GM23338 (cell line): ENCODE measurements at regions not wholly inside any gene's neighbourhood (a gene's known extent, or its start where the extent isn't known, plus 50 kb on each side); places are given as distances from the start of the nearest gene placed in this dataset.

Experiments used
- ATAC-seq: fragments of 200-7000 bp; cut with Tn5 transposase; 3 replicates; pipeline ENCODE4 v1.9.1; 2020
- DNase-seq: peaks from one replicate; pipeline ENCODE4 v3.0.0-alpha.2; 2015; ENCODE audit warnings: low spot score
- H2AFZ ChIP-seq: fragments of 200-600 bp; sonication (generic); 2 replicates; pipeline ENCODE4 v1.8.0; 2016; ENCODE audit warnings: antibody characterized with exemption, mild to moderate bottlenecking, moderate library complexity
- H3F3A ChIP-seq: fragments of 200-600 bp; sonication (generic); replicated peaks from 2 replicates; pipeline ENCODE4 v1.8.0; 2017; ENCODE audit warnings: antibody characterized with exemption, mixed run types, low read depth
- H3K27ac ChIP-seq: fragments of 200-600 bp; sonication (generic); 2 replicates; pipeline ENCODE4 v1.6.1; 2016; ENCODE audit warnings: low read depth
- H3K27me3 ChIP-seq: fragments of 200-600 bp; sonication (generic); 2 replicates; pipeline ENCODE4 v1.8.0; 2016; ENCODE audit warnings: mild to moderate bottlenecking, mixed run types, moderate library complexity; ENCODE audit not compliant: insufficient read depth
- H3K36me3 ChIP-seq: fragments of 200-600 bp; sonication (generic); 2 replicates; pipeline ENCODE4 v1.8.0; 2016; ENCODE audit warnings: mild to moderate bottlenecking; ENCODE audit not compliant: insufficient read depth
- H3K4me1 ChIP-seq: fragments of 200-600 bp; sonication (generic); 2 replicates; pipeline ENCODE4 v1.8.0; 2016; ENCODE audit warnings: mild to moderate bottlenecking, moderate library complexity; ENCODE audit not compliant: insufficient read depth
- H3K4me2 ChIP-seq: fragments of 200-600 bp; sonication (generic); 2 replicates; pipeline ENCODE4 v1.7.1; 2017; ENCODE audit warnings: mixed run types
- H3K4me3 ChIP-seq: fragments of 200-600 bp; sonication (generic); 2 replicates; pipeline ENCODE4 v1.6.1; 2016; ENCODE audit warnings: mixed run types
- H3K79me2 ChIP-seq: fragments of 200-600 bp; sonication (generic); replicated peaks from 2 replicates; pipeline ENCODE4 v1.8.0; 2017; ENCODE audit warnings: mild to moderate bottlenecking; ENCODE audit not compliant: insufficient read depth
- H3K9me2 ChIP-seq: fragments of 200-600 bp; sonication (generic); 2 replicates; pipeline ENCODE4 v1.8.0; 2017; ENCODE audit not compliant: insufficient read depth
- H4K20me1 ChIP-seq: fragments of 200-600 bp; sonication (generic); replicated peaks from 2 replicates; pipeline ENCODE4 v1.8.0; 2017; ENCODE audit warnings: mild to moderate bottlenecking; ENCODE audit not compliant: insufficient read depth
- H3K27ac Mint-ChIP-seq: 2 replicates; pipeline ENCODE4 v1.8.0; 2020; ENCODE audit warnings: inconsistent platforms, mild to moderate bottlenecking, moderate library complexity, mixed read lengths
- H3K27me3 Mint-ChIP-seq: 3 replicates; pipeline ENCODE4 v1.8.0; 2022; ENCODE audit warnings: low read depth, mild to moderate bottlenecking, moderate library complexity, mixed read lengths, inconsistent platforms; ENCODE audit not compliant: insufficient read depth, poor library complexity
- H3K36me3 Mint-ChIP-seq: 3 replicates; pipeline ENCODE4 v1.8.0; 2021; ENCODE audit warnings: low read depth, mild to moderate bottlenecking, inconsistent platforms, moderate library complexity, mixed read lengths
- H3K4me1 Mint-ChIP-seq: 3 replicates; pipeline ENCODE4 v1.8.0; 2020; ENCODE audit warnings: mild to moderate bottlenecking, inconsistent platforms, mixed read lengths
- H3K4me3 Mint-ChIP-seq: 3 replicates; pipeline ENCODE4 v1.8.0; 2021; ENCODE audit warnings: moderate library complexity, mild to moderate bottlenecking, inconsistent platforms, mixed read lengths
- H3K9me3 Mint-ChIP-seq: 3 replicates; pipeline ENCODE4 v1.8.0; 2020; ENCODE audit warnings: moderate library complexity, mild to moderate bottlenecking, inconsistent platforms, mixed read lengths
- CREB1 ChIP-seq: fragments of 250-450 bp; sonication (Bioruptor Pico); IDR thresholded peaks from 2 replicates; pipeline ENCODE4 v1.5.0; 2020; ENCODE audit warnings: low read depth, mild to moderate bottlenecking, moderate library complexity
- CTCF ChIP-seq, 2 experiments: fragments of 200-600 bp in 1 of 2; sonication (generic) in 1 of 2; conservative IDR thresholded peaks; 2 replicates each; pipeline versions ENCODE4 v1.5.1 to v1.6.1; 2016 to 2017; ENCODE audit warnings: antibody characterized with exemption in 2 of 2, low read depth in 2 of 2, mild to moderate bottlenecking in 2 of 2, moderate library complexity in 1 of 2
- EZH2 ChIP-seq: fragments of 200-600 bp; sonication (generic); IDR thresholded peaks from one replicate; pipeline ENCODE4 v1.8.0; 2017; ENCODE audit warnings: antibody characterized with exemption, mild to moderate bottlenecking, low read depth; ENCODE audit not compliant: unreplicated experiment
- EZH2phosphoT487 ChIP-seq: fragments of 200-600 bp; sonication (generic); IDR thresholded peaks from one replicate; pipeline ENCODE4 v1.8.1; 2018; ENCODE audit warnings: antibody characterized with exemption; ENCODE audit not compliant: unreplicated experiment
- JUNB ChIP-seq: IDR thresholded peaks from one replicate; pipeline ENCODE4 v1.6.1; 2016; ENCODE audit warnings: antibody characterized with exemption; ENCODE audit not compliant: unreplicated experiment
- NANOG ChIP-seq: IDR thresholded peaks from 2 replicates; pipeline ENCODE4 v1.6.1; 2016; ENCODE audit warnings: antibody characterized with exemption, borderline replicate concordance
- POLR2AphosphoS5 ChIP-seq: IDR thresholded peaks from 2 replicates; pipeline ENCODE4 v1.6.1; 2016; ENCODE audit warnings: antibody characterized with exemption, low read depth
- STAT1 ChIP-seq: IDR thresholded peaks from one replicate; pipeline ENCODE4 v1.6.1; 2016; ENCODE audit warnings: antibody characterized with exemption; ENCODE audit not compliant: unreplicated experiment
- ZNF114 ChIP-seq: fragments of 250-450 bp; sonication (Bioruptor Pico); IDR thresholded peaks from 2 replicates; pipeline ENCODE4 v1.5.0; 2020; ENCODE audit warnings: mild to moderate bottlenecking, moderate library complexity
- ZNF331 ChIP-seq: fragments of 250-450 bp; sonication (Bioruptor Pico); IDR thresholded peaks from 2 replicates; pipeline ENCODE4 v1.5.0; 2020; ENCODE audit warnings: low read depth, mild to moderate bottlenecking, moderate library complexity
- TF ChIP-seq, protein P1 (sequence below): fragments of 250-450 bp; sonication (Bioruptor Pico); IDR thresholded peaks from 2 replicates; pipeline ENCODE4 v1.5.0; 2020; ENCODE audit warnings: mild to moderate bottlenecking, moderate library complexity
- TF ChIP-seq, protein P2 (sequence below): IDR thresholded peaks from 2 replicates; pipeline ENCODE4 v1.6.1; 2016; ENCODE audit warnings: antibody characterized with exemption
- TF ChIP-seq, protein P3 (sequence below): IDR thresholded peaks from one replicate; pipeline ENCODE4 v1.6.1; 2018; ENCODE audit warnings: antibody characterized with exemption; ENCODE audit not compliant: unreplicated experiment

GRCh38 chr7:25669961-25670841, 441.9 kb upstream of the NPVF start:
- Histone ChIP-seq H3K36me3 (no peaks in the 10 kb centered on the region), H4K20me1 (no peaks in the 10 kb centered on the region), H3K4me2 (no peak overlapping the region), H3K4me3 (no peak overlapping the region), H3K79me2 (no peaks in the 10 kb centered on the region), H3K27me3 (no peaks in the 10 kb centered on the region), H3K27ac (no peak overlapping the region), H3K4me1 (no peaks in the 10 kb centered on the region), H3K9me2 (no peaks in the 10 kb centered on the region), H2AFZ (no peak overlapping the region), H3F3A (no peaks in the 10 kb centered on the region)
- no peaks in the 10 kb centered on the region for H3K9me3 Mint-ChIP-seq
- no peak overlapping the region for H3K27ac Mint-ChIP-seq
- TF ChIP-seq CREB1 (CRISPR knock-in tag) (no peak), JUNB (no peak), EZH2 (no peak), ZNF331 (CRISPR knock-in tag) (no peak), NANOG (no peak), STAT1 (no peak), ZNF114 (no peak), EZH2phosphoT487 (no peak), CTCF (conservative IDR thresholded peaks at IDR 0.05; ENCODE audit: low read depth in 2 of 2) (no peak), POLR2AphosphoS5 (no peak)
- TF ChIP-seq, protein P1, sequence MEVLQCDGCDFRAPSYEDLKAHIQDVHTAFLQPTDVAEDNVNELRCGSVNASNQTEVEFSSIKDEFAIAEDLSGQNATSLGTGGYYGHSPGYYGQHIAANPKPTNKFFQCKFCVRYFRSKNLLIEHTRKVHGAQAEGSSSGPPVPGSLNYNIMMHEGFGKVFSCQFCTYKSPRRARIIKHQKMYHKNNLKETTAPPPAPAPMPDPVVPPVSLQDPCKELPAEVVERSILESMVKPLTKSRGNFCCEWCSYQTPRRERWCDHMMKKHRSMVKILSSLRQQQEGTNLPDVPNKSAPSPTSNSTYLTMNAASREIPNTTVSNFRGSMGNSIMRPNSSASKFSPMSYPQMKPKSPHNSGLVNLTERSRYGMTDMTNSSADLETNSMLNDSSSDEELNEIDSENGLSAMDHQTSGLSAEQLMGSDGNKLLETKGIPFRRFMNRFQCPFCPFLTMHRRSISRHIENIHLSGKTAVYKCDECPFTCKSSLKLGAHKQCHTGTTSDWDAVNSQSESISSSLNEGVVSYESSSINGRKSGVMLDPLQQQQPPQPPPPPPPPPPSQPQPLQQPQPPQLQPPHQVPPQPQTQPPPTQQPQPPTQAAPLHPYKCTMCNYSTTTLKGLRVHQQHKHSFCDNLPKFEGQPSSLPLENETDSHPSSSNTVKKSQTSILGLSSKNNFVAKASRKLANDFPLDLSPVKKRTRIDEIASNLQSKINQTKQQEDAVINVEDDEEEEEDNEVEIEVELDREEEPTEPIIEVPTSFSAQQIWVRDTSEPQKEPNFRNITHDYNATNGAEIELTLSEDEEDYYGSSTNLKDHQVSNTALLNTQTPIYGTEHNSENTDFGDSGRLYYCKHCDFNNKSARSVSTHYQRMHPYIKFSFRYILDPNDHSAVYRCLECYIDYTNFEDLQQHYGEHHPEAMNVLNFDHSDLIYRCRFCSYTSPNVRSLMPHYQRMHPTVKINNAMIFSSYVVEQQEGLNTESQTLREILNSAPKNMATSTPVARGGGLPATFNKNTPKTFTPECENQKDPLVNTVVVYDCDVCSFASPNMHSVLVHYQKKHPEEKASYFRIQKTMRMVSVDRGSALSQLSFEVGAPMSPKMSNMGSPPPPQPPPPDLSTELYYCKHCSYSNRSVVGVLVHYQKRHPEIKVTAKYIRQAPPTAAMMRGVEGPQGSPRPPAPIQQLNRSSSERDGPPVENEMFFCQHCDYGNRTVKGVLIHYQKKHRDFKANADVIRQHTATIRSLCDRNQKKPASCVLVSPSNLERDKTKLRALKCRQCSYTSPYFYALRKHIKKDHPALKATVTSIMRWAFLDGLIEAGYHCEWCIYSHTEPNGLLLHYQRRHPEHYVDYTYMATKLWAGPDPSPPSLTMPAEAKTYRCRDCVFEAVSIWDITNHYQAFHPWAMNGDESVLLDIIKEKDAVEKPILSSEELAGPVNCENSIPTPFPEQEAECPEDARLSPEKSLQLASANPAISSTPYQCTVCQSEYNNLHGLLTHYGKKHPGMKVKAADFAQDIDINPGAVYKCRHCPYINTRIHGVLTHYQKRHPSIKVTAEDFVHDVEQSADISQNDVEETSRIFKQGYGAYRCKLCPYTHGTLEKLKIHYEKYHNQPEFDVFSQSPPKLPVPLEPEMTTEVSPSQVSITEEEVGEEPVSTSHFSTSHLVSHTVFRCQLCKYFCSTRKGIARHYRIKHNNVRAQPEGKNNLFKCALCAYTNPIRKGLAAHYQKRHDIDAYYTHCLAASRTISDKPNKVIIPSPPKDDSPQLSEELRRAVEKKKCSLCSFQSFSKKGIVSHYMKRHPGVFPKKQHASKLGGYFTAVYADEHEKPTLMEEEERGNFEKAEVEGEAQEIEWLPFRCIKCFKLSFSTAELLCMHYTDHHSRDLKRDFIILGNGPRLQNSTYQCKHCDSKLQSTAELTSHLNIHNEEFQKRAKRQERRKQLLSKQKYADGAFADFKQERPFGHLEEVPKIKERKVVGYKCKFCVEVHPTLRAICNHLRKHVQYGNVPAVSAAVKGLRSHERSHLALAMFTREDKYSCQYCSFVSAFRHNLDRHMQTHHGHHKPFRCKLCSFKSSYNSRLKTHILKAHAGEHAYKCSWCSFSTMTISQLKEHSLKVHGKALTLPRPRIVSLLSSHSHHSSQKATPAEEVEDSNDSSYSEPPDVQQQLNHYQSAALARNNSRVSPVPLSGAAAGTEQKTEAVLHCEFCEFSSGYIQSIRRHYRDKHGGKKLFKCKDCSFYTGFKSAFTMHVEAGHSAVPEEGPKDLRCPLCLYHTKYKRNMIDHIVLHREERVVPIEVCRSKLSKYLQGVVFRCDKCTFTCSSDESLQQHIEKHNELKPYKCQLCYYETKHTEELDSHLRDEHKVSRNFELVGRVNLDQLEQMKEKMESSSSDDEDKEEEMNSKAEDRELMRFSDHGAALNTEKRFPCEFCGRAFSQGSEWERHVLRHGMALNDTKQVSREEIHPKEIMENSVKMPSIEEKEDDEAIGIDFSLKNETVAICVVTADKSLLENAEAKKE (CRISPR knock-in tag), result no peak
- TF ChIP-seq, protein P2, sequence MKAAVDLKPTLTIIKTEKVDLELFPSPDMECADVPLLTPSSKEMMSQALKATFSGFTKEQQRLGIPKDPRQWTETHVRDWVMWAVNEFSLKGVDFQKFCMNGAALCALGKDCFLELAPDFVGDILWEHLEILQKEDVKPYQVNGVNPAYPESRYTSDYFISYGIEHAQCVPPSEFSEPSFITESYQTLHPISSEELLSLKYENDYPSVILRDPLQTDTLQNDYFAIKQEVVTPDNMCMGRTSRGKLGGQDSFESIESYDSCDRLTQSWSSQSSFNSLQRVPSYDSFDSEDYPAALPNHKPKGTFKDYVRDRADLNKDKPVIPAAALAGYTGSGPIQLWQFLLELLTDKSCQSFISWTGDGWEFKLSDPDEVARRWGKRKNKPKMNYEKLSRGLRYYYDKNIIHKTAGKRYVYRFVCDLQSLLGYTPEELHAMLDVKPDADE, result no peak
- TF ChIP-seq, protein P3, sequence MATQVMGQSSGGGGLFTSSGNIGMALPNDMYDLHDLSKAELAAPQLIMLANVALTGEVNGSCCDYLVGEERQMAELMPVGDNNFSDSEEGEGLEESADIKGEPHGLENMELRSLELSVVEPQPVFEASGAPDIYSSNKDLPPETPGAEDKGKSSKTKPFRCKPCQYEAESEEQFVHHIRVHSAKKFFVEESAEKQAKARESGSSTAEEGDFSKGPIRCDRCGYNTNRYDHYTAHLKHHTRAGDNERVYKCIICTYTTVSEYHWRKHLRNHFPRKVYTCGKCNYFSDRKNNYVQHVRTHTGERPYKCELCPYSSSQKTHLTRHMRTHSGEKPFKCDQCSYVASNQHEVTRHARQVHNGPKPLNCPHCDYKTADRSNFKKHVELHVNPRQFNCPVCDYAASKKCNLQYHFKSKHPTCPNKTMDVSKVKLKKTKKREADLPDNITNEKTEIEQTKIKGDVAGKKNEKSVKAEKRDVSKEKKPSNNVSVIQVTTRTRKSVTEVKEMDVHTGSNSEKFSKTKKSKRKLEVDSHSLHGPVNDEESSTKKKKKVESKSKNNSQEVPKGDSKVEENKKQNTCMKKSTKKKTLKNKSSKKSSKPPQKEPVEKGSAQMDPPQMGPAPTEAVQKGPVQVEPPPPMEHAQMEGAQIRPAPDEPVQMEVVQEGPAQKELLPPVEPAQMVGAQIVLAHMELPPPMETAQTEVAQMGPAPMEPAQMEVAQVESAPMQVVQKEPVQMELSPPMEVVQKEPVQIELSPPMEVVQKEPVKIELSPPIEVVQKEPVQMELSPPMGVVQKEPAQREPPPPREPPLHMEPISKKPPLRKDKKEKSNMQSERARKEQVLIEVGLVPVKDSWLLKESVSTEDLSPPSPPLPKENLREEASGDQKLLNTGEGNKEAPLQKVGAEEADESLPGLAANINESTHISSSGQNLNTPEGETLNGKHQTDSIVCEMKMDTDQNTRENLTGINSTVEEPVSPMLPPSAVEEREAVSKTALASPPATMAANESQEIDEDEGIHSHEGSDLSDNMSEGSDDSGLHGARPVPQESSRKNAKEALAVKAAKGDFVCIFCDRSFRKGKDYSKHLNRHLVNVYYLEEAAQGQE, result no peak
- H3K27me3 Mint-ChIP-seq, result peaks cover 6% of the 10 kb centered on the region
- peaks cover 9% of the 10 kb centered on the region; the same call in 2 of the 3 replicates for H3K4me1 Mint-ChIP-seq
- no peak for DNase-seq
- H3K4me3 Mint-ChIP-seq, result no peak overlapping the region
- no peak for ATAC-seq
- H3K36me3 Mint-ChIP-seq, result no peaks in the 10 kb centered on the region
